EL (cell line): ENCODE measurements at regions not wholly inside any gene's neighbourhood (a gene's known extent, or its start where the extent isn't known, plus 50 kb on each side); places are given as distances from the start of the nearest gene placed in this dataset.

Experiments
- DNase-seq: peaks from one replicate; pipeline ENCODE4 v3.0.0-alpha.2; 2016

GRCh38 chr15:35736150-35736549, 190.2 kb upstream of the DPH6 start:
- no peak for DNase-seq

GRCh38 chr15:35737441-35737840, 191.5 kb upstream of the DPH6 start:
- peak; percentile 63 for DNase-seq

GRCh38 chr15:35738370-35738769, 192.4 kb upstream of the DPH6 start:
- DNase-seq: peak; percentile 72

GRCh38 chr15:35740761-35741160, 194.8 kb upstream of the DPH6 start:
- peak; percentile 70 for DNase-seq

- no peak for DNase-seq
Observed at GRCh38 chr15:35741395-35741794, 195.4 kb upstream of the DPH6 start.

GRCh38 chr15:35741881-35742280, 195.9 kb upstream of the DPH6 start:
- DNase-seq: no peak

- no peak for DNase-seq
Observed at GRCh38 chr15:35743321-35743720, 197.4 kb upstream of the DPH6 start.

GRCh38 chr15:35746121-35746520, 200.2 kb upstream of the DPH6 start:
- peak; percentile 32 for DNase-seq

- DNase-seq: no peak
Observed at GRCh38 chr15:35748105-35748504, 202.1 kb upstream of the DPH6 start.

GRCh38 chr15:35750051-35750450, 204.1 kb upstream of the DPH6 start:
- no peak for DNase-seq

GRCh38 chr15:35751413-35752133, 205.6 kb upstream of the DPH6 start:
- DNase-seq: peak; percentile 70

- no peak for DNase-seq
Observed at GRCh38 chr15:35752134-35752466, 206.1 kb upstream of the DPH6 start.

GRCh38 chr15:35753486-35753885, 207.5 kb upstream of the DPH6 start:
- DNase-seq: peak; percentile 24

GRCh38 chr15:35755237-35755802, 209.4 kb upstream of the DPH6 start:
- peak; percentile 6 for DNase-seq

- DNase-seq: no peak
Observed at GRCh38 chr15:35756623-35757022, 210.7 kb upstream of the DPH6 start.

GRCh38 chr15:35757361-35757760, 211.4 kb upstream of the DPH6 start:
- DNase-seq: no peak

GRCh38 chr15:35757765-35758164, 211.8 kb upstream of the DPH6 start:
- no peak for DNase-seq

GRCh38 chr15:35764661-35765519, 218.9 kb upstream of the DPH6 start:
- DNase-seq: no peak

GRCh38 chr15:35768949-35769348, 223.0 kb upstream of the DPH6 start:
- DNase-seq: no peak

GRCh38 chr15:35769656-35770055, 223.7 kb upstream of the DPH6 start:
- no peak for DNase-seq

- DNase-seq: no peak
Observed at GRCh38 chr15:35771746-35772442, 225.9 kb upstream of the DPH6 start.

- DNase-seq: no peak
Observed at GRCh38 chr15:35774653-35775052, 228.7 kb upstream of the DPH6 start.

GRCh38 chr15:35775471-35775870, 229.5 kb upstream of the DPH6 start:
- no peak for DNase-seq
